Activated T-helper 1 cell treated with anti-CD3 and anti-CD28 coated beads, Interleukin-2, amount 50 U/mL, for 16 hours (primary cell): ENCODE measurements at regions not wholly inside any gene's neighbourhood (a gene's known extent, or its start where the extent isn't known, plus 50 kb on each side); places are given as distances from the start of the nearest gene placed in this dataset.

Source experiments
- DNase-seq, 2 donors: peaks; one replicate each; pipeline ENCODE4 v3.0.0-alpha.2; 2020; ENCODE audit warnings: low read depth in 1 of 2, low spot score in 1 of 2

DNA sequence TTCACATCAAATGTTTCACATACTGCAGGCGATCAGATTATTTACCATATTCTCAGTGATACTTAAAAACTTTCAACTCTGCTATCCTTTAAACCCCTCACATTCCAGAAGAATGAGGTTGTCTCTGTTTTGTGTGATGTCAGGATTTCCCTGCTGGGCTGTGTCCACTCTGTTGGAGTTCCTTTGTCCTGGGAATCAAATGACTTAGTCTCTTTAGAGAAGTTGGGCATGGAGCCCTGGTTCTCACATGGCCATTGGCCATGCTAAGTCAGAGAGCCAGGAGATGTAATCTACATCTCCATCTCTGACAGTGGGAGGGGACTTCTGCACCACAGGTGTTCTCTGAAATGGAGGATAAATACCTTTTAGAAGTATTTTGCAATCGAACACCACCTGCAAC is 205.1 kb upstream of the MAF start:
- DNase-seq, result no peak

DNA sequence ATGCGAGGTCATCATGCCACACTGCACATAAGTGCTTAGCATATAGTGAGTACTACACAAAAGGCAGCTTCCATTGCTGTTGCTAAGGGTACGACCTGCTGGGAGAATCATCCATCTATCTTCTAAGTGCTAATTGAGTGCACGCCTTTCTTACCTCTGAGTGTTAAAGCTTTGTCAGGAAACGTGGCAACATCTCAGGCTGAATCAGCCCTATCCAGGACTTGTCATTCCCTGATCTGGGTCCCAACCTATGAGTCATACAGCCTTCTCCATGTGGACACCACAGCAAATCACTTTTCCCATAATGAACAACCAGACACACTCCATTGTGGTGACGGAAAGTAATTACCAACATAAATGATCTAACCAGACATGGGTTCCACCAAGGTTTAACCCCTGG is 201.1 kb upstream of the MAF start:
- no peak for DNase-seq

DNA sequence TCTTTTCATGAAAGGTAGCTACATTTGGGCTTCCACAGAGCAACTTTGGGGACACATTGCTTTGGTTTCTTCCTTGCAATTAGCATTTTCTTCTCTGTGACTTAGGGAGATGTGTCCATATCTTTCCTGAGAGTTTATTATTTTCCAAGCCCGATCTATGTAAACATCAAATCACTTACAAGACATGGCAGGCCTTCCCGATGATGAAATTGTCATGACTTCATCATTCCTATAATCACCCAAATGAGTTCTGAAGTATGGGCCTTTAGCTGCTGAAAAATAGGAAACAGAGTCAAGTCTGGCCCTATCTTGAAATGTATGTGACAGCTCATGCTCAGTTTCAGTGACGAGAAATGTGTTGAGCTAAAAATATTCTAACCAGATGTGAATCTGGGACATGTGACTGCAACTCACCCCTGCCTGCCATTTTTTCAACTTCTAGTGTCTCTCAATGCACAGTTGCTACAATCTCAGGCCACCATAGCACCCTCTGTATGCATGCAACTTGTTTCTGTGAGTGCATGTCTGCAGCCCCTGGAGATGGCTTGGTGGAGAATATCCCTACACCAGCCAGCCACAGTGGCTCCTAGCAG is 199.6 kb upstream of the MAF start:
- DNase-seq, result no peak

DNA sequence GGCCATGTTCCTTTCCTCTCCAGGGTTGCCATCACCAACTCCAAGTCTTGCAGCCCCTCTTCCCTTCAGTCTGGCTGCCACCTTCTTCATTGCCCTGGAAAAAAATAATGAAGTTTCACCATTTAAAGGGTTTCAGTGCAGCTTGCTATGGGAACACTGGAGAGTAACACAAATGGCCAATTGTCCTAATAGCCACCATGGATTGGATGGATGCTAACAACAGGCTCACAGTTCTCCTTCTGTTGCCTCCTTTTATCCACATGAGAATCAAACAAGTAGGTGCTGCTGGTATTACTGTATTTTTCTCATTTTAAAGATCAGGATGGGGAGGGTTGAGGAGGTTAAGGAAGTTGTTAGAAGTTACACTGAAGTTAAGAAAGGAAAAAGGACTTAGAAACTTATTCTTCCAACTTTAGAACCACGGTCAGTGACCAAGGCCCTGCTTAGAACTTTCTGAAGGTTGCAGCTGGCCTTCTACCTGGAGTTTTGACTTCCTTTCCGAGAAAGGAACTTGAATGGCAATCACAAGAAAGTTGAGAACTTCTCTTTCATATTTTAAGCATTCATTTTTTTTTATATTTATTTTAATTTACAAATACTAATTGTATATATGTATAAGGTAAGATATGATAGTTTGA is 198.0 kb upstream of the MAF start:
- no peak for DNase-seq

DNA sequence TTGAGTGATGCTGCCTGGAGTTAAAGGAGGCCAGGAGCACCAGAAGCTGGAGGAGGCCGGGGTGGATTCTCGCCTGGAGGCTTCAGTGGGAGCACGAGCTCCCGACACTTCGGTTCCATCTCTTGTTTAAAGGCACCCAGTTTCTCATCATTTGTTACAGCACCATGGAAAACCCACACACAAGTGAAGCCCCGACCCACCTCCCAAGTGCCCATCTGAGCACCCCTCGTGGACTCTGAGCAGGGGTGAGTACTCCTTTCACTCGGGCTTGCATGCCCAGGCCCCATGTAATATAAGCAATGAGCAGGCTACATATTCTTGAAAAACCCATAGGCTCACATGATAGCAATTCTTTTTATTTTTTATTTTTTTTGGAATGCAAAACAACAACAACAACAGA is 196.9 kb upstream of the MAF start:
- DNase-seq, result no peak

DNA sequence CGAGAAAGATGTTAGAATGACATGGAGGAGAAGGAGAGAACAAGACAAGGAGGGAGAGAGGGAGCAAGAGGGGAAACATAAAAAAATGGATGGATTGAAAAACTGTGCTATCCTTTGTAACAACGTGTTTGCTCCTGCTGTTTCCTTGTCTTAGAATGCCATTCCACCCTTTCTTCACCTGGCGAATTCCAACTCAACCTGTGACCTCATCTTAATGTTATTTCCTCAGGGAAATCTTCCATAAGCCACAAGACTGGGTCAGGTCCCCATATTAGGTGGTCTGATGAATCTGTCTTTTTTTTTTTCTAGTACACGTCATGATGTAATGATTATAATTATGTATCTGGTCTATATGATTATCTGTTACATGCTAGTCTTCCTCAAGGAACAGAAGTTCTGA is 195.0 kb upstream of the MAF start:
- DNase-seq, result no peak

DNA sequence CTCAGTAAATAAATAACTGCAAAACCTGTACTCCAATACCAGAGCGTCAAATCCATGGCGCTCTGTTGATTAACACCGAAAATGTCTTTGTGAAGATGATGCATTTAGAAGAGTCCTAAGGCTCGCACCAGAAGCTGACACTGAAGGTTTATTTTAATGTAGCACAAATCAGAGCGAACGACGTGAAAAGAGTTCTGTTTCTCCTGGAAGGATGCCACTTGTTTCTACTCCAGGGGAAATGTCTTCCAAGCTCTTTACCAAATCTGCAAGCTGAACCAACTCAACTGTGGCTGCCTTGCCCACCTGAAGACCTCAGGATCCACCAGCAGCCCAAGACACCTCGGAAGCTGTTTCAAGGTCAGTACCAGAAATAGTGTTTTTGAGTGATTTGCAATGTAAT is 194.4 kb upstream of the MAF start:
- DNase-seq, result no peak

DNA sequence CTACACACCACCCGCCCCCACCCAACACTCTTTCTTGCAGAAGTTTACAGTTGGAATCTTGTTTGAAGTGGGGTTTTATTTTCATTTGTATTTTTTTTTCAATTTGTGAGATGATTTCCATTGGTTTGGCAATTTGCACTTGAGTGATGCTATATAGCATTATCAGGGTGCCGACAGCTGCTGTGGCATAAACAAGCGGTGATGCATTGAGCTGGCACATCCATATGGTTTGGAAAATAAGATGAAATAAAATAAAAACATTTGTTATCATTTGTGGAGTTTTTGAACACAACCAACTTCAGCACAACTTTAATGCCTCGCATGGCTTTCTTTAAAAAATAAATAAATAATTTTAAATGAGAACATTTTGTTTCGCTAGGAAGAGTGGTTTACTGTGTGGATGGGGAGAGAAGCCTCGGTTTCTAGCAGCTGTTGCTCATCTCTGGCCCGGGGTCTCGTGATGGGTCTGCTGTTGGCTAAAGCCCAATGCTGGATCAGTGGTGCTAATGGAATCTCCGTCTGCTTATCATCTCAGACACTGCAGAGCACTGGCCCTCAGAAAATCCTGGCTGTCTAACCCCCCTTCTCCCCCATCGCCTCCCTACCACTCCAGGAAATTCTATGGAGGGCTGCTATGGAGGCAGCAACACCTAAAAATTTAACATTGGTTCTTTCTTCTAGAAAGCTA is 192.3 kb upstream of the MAF start:
- DNase-seq, result no peak

DNA sequence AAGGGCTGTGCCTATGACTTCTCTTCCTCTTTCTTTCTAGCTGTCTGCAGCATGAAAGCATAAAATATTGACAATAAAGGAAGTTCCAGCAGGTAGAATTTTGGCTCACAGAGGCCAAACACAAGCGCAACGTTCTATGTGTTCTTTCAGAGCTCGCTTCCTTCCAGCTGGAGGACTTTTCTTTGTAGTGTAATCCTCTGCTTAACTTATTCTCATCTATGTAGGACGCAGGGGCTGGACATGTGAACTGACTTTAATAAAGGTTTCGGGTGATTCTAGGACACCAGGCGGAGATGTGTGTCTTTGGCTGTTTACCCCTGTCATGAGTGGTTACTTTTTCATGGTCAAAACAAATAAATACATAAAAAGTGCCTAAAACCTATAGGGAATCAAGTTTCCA is 191.5 kb upstream of the MAF start:
- DNase-seq, result no peak

DNA sequence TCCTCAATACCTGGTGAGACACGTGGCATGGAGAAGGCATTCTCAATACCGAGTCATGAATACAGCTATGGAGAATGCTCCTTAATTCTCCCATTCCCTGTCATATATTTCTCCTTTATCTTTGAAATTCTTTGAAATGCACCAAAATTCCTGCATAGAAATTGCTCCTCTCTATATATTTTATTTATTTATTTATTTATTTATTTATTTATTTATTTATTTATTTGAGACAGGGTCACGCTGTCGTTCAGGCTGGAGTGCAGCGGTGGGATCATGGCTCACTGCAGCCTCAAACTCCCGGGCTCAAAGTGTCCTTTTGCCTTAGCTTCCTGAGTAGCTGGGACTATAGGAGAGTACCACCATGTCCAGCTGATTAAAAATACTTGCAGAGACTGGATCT is 190.3 kb upstream of the MAF start:
- DNase-seq, result no peak

DNA sequence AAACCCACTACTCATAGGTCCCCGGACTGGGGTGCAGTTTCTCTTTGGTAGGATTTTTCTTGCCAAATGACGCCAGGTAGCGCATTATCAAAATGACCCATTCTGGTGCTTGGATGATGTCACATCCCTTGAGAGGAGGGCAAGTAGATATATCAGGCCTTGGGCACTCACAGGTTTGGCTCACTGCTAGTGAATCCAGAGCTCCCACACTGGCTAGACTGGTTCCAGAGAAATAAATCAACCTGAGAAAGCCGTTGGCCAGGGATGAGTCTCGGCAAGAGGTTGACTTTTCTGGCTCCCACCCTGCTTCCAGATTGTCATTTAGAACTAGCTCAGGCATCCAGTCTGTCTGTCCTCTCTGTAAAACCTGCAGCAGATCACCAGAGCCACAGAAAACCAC is 188.4 kb upstream of the MAF start:
- no peak for DNase-seq

DNA sequence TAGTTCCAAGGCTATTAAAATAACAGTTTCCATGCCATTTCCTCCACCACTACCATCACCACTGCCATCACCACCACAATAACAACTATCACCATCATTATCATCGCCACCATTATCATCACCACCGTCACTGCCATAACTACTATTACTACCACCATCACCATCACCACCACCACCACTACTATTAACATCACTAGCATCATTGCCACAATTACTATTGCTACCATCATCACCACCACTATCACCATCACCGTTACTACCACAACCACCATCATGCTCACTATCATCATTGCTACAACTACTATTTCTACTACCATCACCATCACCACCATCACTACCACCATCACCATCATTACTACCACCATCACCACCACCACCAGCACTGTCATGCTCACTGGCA is 185.9 kb upstream of the MAF start:
- no peak for DNase-seq

DNA sequence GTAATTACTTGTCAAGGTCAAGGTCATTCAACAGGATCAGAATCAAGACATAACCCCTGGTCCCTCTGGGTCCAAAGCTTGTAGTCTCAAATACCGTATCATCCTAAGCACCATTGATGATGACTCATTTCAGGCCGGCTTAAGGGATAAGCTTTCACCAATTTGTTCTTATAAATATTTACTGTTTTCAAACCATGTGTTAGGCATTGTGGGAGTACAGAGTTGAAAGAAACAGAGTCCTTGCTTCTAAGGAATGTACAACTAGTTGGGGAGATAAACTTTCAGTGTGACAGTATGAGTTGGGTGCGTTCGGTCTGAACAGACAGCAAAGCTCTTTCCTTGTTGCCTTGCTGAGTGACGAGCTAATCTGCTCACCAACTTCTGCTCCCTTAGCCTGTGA is 183.5 kb upstream of the MAF start:
- no peak for DNase-seq

DNA sequence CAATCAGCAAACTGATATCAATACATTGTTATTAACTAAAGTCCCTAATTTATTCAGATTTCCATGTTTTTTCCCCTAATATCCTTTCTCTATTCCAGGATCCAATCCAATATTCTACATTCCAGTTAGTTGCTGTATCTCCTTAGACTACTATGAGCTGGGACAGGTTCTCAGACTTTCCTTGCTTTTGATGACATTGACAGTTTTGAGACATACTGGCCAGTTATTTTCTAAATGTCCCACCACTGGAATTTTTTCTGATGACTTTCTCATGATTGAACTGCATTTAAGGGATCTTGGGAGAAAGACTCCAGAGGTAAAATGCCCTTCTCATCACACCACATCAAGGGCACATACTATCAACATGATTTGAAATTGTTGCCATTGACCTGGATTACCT is 177.1 kb upstream of the MAF start:
- DNase-seq, result no peak

DNA sequence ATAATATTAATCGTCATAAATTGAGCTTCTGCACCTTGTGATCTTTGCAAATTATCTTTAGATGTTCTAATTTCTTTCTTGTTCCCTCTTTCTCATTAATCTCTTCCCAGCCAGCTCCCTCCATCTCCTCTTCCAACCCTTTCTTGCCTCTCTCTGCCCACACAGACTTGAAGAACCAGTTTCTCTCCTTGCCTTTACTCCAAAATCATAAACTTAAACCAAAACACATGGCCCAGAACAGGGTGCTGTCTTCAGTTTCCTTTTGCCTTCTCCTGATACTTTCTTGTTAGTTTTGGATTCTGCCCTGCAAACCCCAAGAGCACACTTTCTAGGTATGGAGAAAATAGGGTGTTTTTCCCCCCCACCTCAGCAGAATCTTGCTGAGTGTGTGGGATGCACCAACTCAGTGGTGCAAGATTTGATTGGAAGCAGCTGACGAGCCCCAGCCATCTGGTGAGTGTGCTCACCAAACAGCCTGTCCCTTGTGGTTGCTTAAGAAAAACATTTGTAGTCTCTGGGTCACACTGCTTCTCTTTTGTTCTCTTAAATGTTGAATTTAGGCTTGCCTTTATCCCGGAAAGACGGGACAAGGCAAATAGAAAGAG is 175.8 kb upstream of the MAF start:
- no peak for DNase-seq

DNA sequence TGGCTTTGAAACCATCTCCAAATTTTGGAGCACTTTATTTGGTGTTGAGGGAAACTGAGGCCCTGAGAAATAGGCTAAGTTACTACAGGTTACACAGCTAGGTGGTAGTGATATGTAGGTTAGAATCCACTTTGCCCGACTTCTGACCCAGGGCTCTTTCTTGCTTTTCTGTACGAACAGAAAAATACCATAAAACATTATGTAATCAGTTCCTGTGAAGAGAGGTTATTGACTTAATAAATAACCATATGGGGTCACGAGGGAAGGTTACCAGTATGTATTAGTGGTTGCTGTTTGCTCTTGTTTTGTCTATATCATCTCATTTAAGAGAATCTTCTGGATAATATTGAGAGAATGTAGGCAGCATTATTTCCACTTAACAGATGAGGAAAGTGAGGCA is 172.2 kb upstream of the MAF start:
- no peak for DNase-seq

DNA sequence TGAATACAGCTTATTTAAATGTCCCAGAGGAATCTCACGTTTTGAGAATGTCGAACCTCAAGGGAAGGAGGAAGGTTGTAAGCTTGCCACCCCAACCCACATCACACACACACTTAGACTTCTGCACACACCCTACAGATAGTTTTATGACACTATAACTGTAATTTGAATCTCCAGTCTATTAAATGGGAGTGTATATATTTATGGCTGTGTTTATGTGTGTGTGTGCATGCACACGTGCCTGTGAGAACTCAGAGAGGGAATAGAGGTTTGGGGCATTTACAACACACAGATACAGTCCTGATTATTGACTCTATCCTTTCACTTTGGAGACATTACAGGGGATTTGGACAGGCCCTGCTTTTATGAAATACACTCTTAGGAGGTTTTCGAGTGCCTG is 171.5 kb upstream of the MAF start:
- no peak for DNase-seq

DNA sequence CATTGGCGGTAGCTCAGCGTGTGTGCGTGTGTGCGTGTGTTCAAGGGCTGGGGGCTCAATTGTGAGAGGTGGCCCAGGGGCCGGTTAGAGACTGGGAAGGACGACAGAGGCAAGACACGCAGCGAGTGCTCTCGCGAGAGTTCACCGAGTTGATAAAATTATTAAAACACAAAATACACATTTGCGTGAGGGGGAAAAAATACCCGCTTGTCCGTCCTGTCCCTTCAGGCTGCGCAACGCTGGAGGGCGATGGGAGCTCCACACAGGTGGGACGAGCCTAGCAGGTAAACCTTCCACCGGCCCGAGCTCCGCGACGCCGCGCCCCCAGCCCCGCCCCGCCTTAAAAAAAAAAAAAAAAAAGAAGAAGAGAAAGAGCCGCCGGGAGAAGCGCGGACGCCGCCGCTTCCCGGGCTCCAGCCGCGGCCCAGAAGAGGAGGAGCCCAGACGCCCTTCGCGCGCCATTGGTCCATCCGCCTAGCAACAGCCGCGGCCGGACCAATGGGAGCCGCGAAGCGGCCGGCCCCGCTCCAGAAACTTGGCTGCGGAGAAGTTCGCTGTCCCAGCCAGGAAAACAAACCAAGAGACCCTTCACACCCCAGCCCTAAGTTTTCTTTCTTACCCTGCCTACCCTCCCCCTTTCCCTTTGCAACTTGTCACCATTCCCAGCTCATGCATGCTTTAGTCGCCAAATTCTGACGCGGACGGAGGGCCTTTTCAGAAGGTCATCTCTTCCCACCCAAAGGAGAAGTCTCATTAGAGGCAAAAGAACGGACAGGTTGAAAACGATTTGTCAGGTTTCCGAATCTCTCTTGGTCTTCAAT is 169.9 kb upstream of the MAF start:
- DNase-seq, result peak; percentile 15 to 60

DNA sequence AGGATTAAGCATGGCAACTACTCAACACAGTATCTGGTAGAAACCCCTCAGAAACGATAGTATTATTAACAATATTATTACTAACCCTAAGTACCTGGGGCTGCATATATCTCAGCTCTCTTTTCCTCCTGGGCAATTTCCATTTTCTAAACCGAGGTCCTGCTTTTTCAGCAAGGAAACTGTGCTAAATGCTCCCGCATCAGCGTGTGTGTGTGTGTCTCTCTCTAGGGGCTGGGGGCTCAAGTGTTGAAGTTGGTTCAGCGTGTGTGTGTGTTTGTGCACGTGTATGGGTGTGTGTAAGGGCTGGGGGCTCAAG is 169.3 kb upstream of the MAF start:
- DNase-seq, result no peak

DNA sequence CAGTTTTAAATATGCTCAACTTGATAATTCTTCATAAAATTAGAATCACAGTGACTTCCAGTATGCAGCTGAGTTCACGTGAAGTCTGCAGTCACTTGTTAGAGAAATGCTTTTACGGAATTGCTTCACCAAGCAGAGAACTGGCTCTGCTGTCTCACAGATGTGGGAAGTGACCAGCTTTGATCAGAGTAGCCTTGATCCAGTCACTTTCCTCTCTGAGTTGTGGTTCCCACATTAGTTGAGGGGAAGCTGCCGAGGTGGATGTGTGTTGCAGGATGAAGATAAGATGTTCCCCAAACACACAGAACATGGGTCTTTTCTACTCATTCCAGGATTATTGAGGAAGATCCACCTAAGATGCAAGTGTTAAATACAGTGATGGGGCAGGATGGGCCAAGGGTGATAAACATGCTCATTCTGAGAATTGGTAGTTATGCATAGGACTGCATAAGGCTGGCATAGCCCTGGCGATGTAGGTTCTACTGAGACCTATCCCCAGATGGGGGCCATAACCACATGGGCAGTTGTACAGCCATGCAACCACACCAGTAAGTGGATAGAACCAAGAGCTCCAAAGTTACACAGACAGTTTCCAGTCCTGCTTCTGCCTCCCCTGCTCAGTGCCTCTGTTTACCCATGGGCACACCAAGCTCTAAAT is 168.9 kb upstream of the MAF start:
- no peak for DNase-seq

DNA sequence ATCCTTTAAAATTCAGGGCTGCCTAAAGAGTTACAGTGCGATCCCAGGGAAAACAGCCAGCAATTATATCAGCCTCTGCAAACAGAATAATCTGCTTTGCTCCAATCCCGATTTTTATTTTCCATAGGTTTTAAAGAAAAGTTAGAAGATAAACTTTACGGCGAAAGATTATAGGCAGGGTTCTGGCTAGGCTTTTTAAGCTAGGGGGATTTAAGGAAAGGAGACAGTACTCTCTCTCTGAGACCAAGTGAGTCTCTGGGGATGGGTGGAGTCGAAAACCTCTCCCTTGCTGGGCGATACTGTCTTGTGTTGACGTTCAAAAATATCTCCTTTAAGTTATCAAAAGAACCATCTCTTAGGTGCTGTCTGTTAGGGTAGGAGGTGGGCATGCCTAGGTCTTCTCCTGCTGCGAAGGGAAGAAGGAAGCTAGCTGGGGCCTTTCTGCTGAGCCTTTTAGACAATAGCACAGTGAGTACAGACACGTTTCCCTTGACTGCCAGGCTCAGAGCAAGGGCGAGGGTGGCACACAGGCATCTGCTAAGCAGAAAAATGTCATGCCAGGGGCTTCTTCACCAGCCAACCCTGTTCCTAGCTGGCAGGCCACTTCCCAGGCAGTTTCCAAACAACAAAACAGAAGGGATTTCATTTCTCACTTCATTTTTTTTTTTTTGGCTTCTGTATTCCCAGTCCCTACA is 167.9 kb upstream of the MAF start:
- DNase-seq, result no peak
